Fibroblast of lung (primary cell): ENCODE measurements at regions not wholly inside any gene's neighbourhood (a gene's known extent, or its start where the extent isn't known, plus 50 kb on each side); places are given as distances from the start of the nearest gene placed in this dataset.
A peak's percentile ranks its signal among the peaks of the same experiment; 100 is the strongest.

ENCODE experiments used
- DNase-seq, 2 donors: peaks; one replicate each; pipeline versions ENCODE4 v3.0.0 to v3.0.0-alpha.2; 2010; ENCODE audit warnings: low read depth in 2 of 2
- H2AFZ ChIP-seq: 2 replicates; pipeline ENCODE4 v1.5.1; 2012; ENCODE audit warnings: low read length, control low read depth, inconsistent platforms
- H3K27ac ChIP-seq: 2 replicates; pipeline ENCODE4 v1.5.1; 2011; ENCODE audit warnings: low read length, control low read depth; ENCODE audit not compliant: insufficient read depth
- H3K27me3 ChIP-seq: 2 replicates; pipeline ENCODE4 v1.5.1; 2011; ENCODE audit warnings: mild to moderate bottlenecking, low read length; ENCODE audit not compliant: control insufficient read depth, insufficient read depth
- H3K36me3 ChIP-seq: 2 replicates; pipeline ENCODE4 v1.5.1; 2011; ENCODE audit warnings: low read length; ENCODE audit not compliant: control insufficient read depth, insufficient read depth
- H3K4me1 ChIP-seq: 2 replicates; pipeline ENCODE4 v1.5.1; 2011; ENCODE audit warnings: low read length; ENCODE audit not compliant: control insufficient read depth, insufficient read depth; ENCODE audit errors: extremely low read depth
- H3K4me2 ChIP-seq: 2 replicates; pipeline ENCODE4 v1.5.1; 2011; ENCODE audit warnings: low read length, control low read depth; ENCODE audit not compliant: insufficient read depth; ENCODE audit errors: extremely low read depth
- H3K4me3 ChIP-seq, 4 experiments: fragments of 200-600 bp in 1 of 4; sonication (generic) in 1 of 4; replicated peaks in 1 of 4; 2 replicates each; pipeline ENCODE4 v1.5.1; 2011 to 2016; ENCODE audit warnings: low read length in 4 of 4, low read depth in 3 of 4, mild to moderate bottlenecking in 3 of 4, control low read depth in 2 of 4, inconsistent platforms in 1 of 4, mixed read lengths in 1 of 4; ENCODE audit not compliant: insufficient read depth in 1 of 4; ENCODE audit errors: control extremely low read depth in 1 of 4
- H3K79me2 ChIP-seq: 2 replicates; pipeline ENCODE4 v1.5.1; 2012; ENCODE audit warnings: mild to moderate bottlenecking, low read length, inconsistent platforms; ENCODE audit not compliant: control insufficient read depth, insufficient read depth
- H3K9ac ChIP-seq: 2 replicates; pipeline ENCODE4 v1.5.1; 2011; ENCODE audit warnings: mild to moderate bottlenecking, low read length, control low read depth; ENCODE audit not compliant: insufficient read depth
- H3K9me3 ChIP-seq: 2 replicates; pipeline ENCODE4 v1.5.1; 2012; ENCODE audit warnings: low read depth, low read length; ENCODE audit not compliant: control insufficient read depth, insufficient read depth
- H4K20me1 ChIP-seq: 2 replicates; pipeline ENCODE4 v1.5.1; 2011; ENCODE audit warnings: low read length; ENCODE audit not compliant: control insufficient read depth, insufficient read depth; ENCODE audit errors: extremely low read depth
- EZH2 ChIP-seq: IDR thresholded peaks from 2 replicates; pipeline ENCODE4 v1.5.1; 2012; ENCODE audit warnings: low read length, control low read depth, mild to moderate bottlenecking; ENCODE audit errors: missing control alignments
- TF ChIP-seq, protein P1 (sequence below), 2 donors: IDR thresholded peaks in 1 of 2; conservative IDR thresholded peaks in 1 of 2; 1 replicate in 1 of 2; 2 replicates in 1 of 2; pipeline ENCODE4 v1.5.1; 2011 to 2012; ENCODE audit warnings: low read length in 2 of 2, control low read depth in 1 of 2, inconsistent platforms in 1 of 2, low read depth in 1 of 2, mild to moderate bottlenecking in 1 of 2

DNA sequence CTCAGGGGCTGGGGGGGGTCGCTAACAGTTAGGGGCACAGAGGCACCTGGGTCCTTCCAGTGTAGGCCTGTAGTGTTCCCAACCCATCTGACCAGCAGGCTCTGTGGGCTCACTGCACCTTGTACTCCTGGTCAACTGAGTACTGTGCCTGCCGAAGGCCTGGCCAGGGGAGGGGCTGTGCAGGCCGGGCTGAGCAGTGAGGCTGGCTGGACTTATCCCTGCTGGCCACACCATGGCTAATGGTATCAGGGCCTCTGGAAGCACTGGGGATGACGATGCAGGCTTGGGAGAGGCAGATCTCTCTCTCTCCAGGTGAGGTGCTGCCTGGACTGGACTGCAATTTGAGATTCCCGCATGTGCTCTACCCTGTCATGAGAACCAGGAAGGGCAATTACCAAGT lies 58.9 kb upstream of the SDK2 start:
- DNase-seq = no peak
- no peaks in the 10 kb centered on the region for H4K20me1 ChIP-seq
- H3K79me2 ChIP-seq = no peaks in the 10 kb centered on the region
- H3K4me3 ChIP-seq = no peak overlapping the region
- TF ChIP-seq EZH2 = no peak
- TF ChIP-seq, protein P1, sequence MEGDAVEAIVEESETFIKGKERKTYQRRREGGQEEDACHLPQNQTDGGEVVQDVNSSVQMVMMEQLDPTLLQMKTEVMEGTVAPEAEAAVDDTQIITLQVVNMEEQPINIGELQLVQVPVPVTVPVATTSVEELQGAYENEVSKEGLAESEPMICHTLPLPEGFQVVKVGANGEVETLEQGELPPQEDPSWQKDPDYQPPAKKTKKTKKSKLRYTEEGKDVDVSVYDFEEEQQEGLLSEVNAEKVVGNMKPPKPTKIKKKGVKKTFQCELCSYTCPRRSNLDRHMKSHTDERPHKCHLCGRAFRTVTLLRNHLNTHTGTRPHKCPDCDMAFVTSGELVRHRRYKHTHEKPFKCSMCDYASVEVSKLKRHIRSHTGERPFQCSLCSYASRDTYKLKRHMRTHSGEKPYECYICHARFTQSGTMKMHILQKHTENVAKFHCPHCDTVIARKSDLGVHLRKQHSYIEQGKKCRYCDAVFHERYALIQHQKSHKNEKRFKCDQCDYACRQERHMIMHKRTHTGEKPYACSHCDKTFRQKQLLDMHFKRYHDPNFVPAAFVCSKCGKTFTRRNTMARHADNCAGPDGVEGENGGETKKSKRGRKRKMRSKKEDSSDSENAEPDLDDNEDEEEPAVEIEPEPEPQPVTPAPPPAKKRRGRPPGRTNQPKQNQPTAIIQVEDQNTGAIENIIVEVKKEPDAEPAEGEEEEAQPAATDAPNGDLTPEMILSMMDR (conservative IDR thresholded peaks at IDR 0.05 in 1 of 2, IDR thresholded peaks at IDR 0.05 in 1 of 2; ENCODE audit: low read depth in 1 of 2, low read length in 2 of 2) = no peak
- H3K27ac ChIP-seq = no peak overlapping the region
- H3K9me3 ChIP-seq = no peaks in the 10 kb centered on the region
- no peaks in the 10 kb centered on the region for H3K4me1 ChIP-seq
- no peak overlapping the region for H2AFZ ChIP-seq
- H3K36me3 ChIP-seq = no peaks in the 10 kb centered on the region
- H3K9ac ChIP-seq = no peak overlapping the region
- H3K27me3 ChIP-seq = no peaks in the 10 kb centered on the region
- H3K4me2 ChIP-seq = no peak overlapping the region

- Histone ChIP-seq H3K4me2 (no peak overlapping the region), H4K20me1 (no peaks in the 10 kb centered on the region), H3K79me2 (no peaks in the 10 kb centered on the region), H3K9ac (no peak overlapping the region), H2AFZ (no peak overlapping the region), H3K9me3 (no peaks in the 10 kb centered on the region), H3K4me1 (no peaks in the 10 kb centered on the region), H3K27me3 (no peaks in the 10 kb centered on the region), H3K36me3 (no peaks in the 10 kb centered on the region), H3K4me3 (no peak overlapping the region), H3K27ac (no peak overlapping the region)
- no peak for DNase-seq
- TF ChIP-seq EZH2 = no peak
- TF ChIP-seq, protein P1 (conservative IDR thresholded peaks at IDR 0.05 in 1 of 2, IDR thresholded peaks at IDR 0.05 in 1 of 2; ENCODE audit: low read depth in 1 of 2, low read length in 2 of 2) = no peak
Measured at GRCh38 chr17:73703917-73704316, 59.7 kb upstream of the SDK2 start.

DNA sequence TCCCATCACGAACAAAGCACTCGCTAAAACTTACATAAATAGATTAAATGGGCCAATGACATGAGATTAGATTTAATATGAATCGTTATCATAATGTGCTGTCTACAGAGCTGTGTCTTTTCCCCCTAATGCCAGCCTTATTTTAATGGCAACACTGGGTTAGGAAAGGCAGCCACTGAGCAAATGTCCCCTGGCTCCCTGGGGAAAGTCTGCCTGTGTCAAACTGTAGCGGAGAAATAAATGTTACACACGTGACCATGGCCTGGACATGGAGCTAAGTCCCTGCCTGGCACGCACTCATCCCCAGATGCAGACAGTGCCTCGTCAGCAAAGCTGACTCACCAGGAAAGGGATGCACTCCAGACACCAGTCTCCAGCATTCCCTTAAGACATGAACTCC lies 61.3 kb upstream of the SDK2 start:
- no peaks in the 10 kb centered on the region for H3K36me3 ChIP-seq
- no peak overlapping the region for H3K4me3 ChIP-seq
- H2AFZ ChIP-seq = no peak overlapping the region
- DNase-seq = peak; percentile 50 to 52
- no peaks in the 10 kb centered on the region for H3K27me3 ChIP-seq
- H4K20me1 ChIP-seq = no peaks in the 10 kb centered on the region
- H3K27ac ChIP-seq = no peak overlapping the region
- no peaks in the 10 kb centered on the region for H3K4me1 ChIP-seq
- H3K9me3 ChIP-seq = no peaks in the 10 kb centered on the region
- H3K4me2 ChIP-seq = no peak overlapping the region
- no peak overlapping the region for H3K9ac ChIP-seq
- TF ChIP-seq, protein P1 (conservative IDR thresholded peaks at IDR 0.05 in 1 of 2, IDR thresholded peaks at IDR 0.05 in 1 of 2; ENCODE audit: low read depth in 1 of 2, low read length in 2 of 2) = no peak
- no peak for TF ChIP-seq EZH2
- H3K79me2 ChIP-seq = no peaks in the 10 kb centered on the region
